DOHH2 (cell line): ENCODE measurements at regions not wholly inside any gene's neighbourhood (a gene's known extent, or its start where the extent isn't known, plus 50 kb on each side); places are given as distances from the start of the nearest gene placed in this dataset.

Source experiments
- H3F3A ChIP-seq: fragments of 200-600 bp; sonication (generic), shearing (Covaris generic); 2 replicates; pipeline ENCODE4 v1.6.0; 2016; ENCODE audit warnings: antibody characterized with exemption, mild to moderate bottlenecking; ENCODE audit not compliant: control insufficient read depth, insufficient read depth
- H3K27ac ChIP-seq: fragments of 200-600 bp; sonication (generic); 2 replicates; pipeline ENCODE4 v1.5.1; 2014; ENCODE audit warnings: low read depth, mild to moderate bottlenecking, low read length, moderate library complexity
- H3K27me3 ChIP-seq: fragments of 200-600 bp; sonication (generic); 2 replicates; pipeline ENCODE4 v1.6.1; 2014; ENCODE audit warnings: mild to moderate bottlenecking, low read length, mixed read lengths; ENCODE audit not compliant: control insufficient read depth
- H3K36me3 ChIP-seq: fragments of 200-600 bp; sonication (generic); 2 replicates; pipeline ENCODE4 v1.6.1; 2014; ENCODE audit warnings: mild to moderate bottlenecking, low read length, moderate library complexity, mixed read lengths; ENCODE audit not compliant: control insufficient read depth
- H3K4me1 ChIP-seq: fragments of 200-600 bp; sonication (generic); 2 replicates; pipeline ENCODE4 v1.6.1; 2014; ENCODE audit warnings: mild to moderate bottlenecking, low read length, mixed read lengths; ENCODE audit not compliant: control insufficient read depth
- H3K4me2 ChIP-seq: fragments of 200-600 bp; sonication (generic); 2 replicates; pipeline ENCODE4 v1.6.0; 2014; ENCODE audit warnings: mild to moderate bottlenecking, low read length, moderate library complexity
- H3K4me3 ChIP-seq: fragments of 200-600 bp; sonication (generic); 2 replicates; pipeline ENCODE4 v1.5.1; 2014; ENCODE audit warnings: mild to moderate bottlenecking, low read length, mixed read lengths
- H3K79me2 ChIP-seq: fragments of 200-600 bp; sonication (generic); 2 replicates; pipeline ENCODE4 v1.6.1; 2014; ENCODE audit warnings: mild to moderate bottlenecking, low read length, mixed read lengths; ENCODE audit not compliant: control insufficient read depth
- H3K9me2 ChIP-seq: fragments of 200-600 bp; sonication (generic); replicated peaks from 2 replicates; pipeline ENCODE4 v1.6.1; 2014; ENCODE audit warnings: mild to moderate bottlenecking, low read length, mixed read lengths; ENCODE audit not compliant: control insufficient read depth
- H3K9me3 ChIP-seq: fragments of 200-600 bp; sonication (generic); 2 replicates; pipeline ENCODE4 v1.6.1; 2014; ENCODE audit warnings: antibody characterized with exemption, low read length, mixed read lengths; ENCODE audit not compliant: control insufficient read depth, insufficient read depth
- H4K20me1 ChIP-seq: fragments of 200-600 bp; sonication (generic); 2 replicates; pipeline ENCODE4 v1.6.0; 2014; ENCODE audit warnings: low read depth, mild to moderate bottlenecking, antibody characterized with exemption, low read length, moderate library complexity; ENCODE audit not compliant: control insufficient read depth, insufficient read depth
- CTCF ChIP-seq: fragments of 200-600 bp; sonication (generic); IDR thresholded peaks from one replicate; pipeline ENCODE4 v1.5.1; 2014; ENCODE audit warnings: antibody characterized with exemption, mild to moderate bottlenecking, low read depth, low read length; ENCODE audit not compliant: poor library complexity, severe bottlenecking
- EZH2phosphoT487 ChIP-seq: fragments of 200-600 bp; sonication (generic); IDR thresholded peaks from 2 replicates; pipeline ENCODE4 v1.6.1; 2017; ENCODE audit warnings: borderline replicate concordance, mild to moderate bottlenecking, antibody characterized with exemption, low read length, moderate library complexity, mixed read lengths

DNA sequence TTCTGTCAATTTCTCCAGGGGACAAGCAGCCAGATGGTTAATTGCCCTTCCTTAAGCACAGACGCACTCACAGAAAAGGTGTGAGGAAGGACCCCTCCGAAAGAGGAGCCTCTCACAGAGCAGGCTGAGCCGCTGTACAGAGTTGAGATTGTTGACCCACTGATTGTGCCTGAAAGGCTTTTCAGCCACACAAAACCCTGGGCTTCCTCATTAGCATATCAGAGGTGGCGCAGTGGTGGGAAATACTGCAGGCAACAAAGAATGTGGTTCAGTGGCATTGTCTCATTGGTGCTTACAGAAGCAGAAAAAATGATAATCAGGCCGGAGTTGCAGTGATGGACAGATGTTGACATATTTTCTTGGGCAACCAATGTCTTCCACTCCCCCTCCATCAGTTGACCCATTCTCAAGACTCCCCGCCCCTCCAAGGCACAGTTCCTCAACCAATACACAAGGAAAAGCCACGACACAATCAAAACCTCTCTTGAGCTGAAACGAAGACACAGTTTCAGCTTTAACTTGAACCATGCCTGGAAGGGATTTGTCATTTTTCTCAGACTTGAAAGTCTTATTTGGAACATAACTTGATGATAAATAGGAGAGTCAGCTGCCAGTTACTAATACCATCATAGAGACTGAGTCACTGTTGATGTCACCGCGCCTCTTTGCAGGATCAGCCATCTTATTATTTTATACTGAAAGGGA lies 53.1 kb downstream of the ATXN3L start:
- no peaks in the 10 kb centered on the region for H4K20me1 ChIP-seq
- no peak overlapping the region for H3K4me3 ChIP-seq
- no peak overlapping the region for H3K4me2 ChIP-seq
- H3K27ac ChIP-seq, result no peak overlapping the region
- H3K36me3 ChIP-seq, result no peaks in the 10 kb centered on the region
- H3K4me1 ChIP-seq, result peaks cover 13% of the 10 kb centered on the region
- no peaks in the 10 kb centered on the region for H3K27me3 ChIP-seq
- no peaks in the 10 kb centered on the region for H3F3A ChIP-seq
- H3K9me2 ChIP-seq, result no peaks in the 10 kb centered on the region
- H3K9me3 ChIP-seq, result no peaks in the 10 kb centered on the region
- TF ChIP-seq EZH2phosphoT487 (no peak), CTCF (no peak)
- no peaks in the 10 kb centered on the region for H3K79me2 ChIP-seq

DNA sequence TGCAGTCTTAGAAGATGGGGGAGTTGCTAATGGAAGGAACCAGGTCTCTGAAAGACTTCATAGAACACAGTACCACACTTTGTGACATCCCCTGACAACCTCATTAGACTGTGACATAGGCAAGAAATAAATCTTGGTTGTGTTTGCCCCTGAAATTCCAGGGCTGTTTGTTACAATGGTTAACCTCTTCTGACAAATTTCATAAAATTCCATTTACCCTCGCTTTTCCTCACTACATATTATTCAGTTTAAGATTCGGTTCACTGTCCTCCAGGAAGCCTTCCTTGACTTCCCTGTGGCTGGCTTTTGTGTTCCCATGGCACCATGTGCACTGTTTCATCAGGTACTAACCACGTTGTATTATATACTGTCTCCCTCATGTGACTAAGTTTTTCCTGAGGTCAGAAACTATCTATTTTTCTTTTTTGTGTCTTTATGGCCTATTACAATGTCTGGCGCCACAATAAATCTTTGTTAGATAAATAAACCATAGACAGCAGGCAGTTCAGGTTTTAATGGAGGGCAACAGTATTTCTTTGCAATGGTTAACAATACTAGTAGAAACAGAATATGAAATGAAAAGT lies 54.2 kb downstream of the ATXN3L start:
- H3K9me2 ChIP-seq, result no peaks in the 10 kb centered on the region
- no peak overlapping the region for H3K4me2 ChIP-seq
- no peaks in the 10 kb centered on the region for H4K20me1 ChIP-seq
- H3K4me1 ChIP-seq, result peaks cover 13% of the 10 kb centered on the region
- no peak overlapping the region for H3K27ac ChIP-seq
- H3K36me3 ChIP-seq, result no peaks in the 10 kb centered on the region
- H3F3A ChIP-seq, result no peaks in the 10 kb centered on the region
- H3K79me2 ChIP-seq, result no peaks in the 10 kb centered on the region
- no peaks in the 10 kb centered on the region for H3K9me3 ChIP-seq
- H3K27me3 ChIP-seq, result no peaks in the 10 kb centered on the region
- no peak for TF ChIP-seq EZH2phosphoT487
- TF ChIP-seq CTCF, result no peak
- no peak overlapping the region for H3K4me3 ChIP-seq

DNA sequence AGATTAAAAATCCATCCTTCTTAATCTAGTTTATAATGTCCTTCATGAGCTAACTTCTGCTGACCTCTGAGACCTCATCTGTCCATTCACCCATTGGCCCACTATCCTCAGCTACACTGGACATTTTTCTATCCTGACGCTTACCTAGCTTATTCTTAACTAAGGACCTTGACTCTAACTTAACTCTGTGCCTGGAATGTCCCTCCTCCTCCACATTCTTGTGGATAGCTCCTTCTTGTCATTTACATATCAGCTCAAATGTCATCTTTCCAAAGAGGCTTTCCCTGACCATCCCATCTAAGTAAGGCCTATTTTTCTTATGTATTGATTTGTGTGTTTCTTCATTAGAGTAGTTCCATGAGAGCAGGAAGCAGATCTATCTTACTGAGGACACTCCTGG lies 54.7 kb downstream of the ATXN3L start:
- Histone ChIP-seq H3K27me3 (no peaks in the 10 kb centered on the region), H3K9me3 (no peaks in the 10 kb centered on the region), H3K79me2 (no peaks in the 10 kb centered on the region), H3K4me1 (peaks cover 13% of the 10 kb centered on the region), H4K20me1 (no peaks in the 10 kb centered on the region), H3K27ac (no peak overlapping the region), H3K4me3 (no peak overlapping the region), H3K4me2 (no peak overlapping the region), H3K9me2 (no peaks in the 10 kb centered on the region), H3K36me3 (no peaks in the 10 kb centered on the region), H3F3A (no peaks in the 10 kb centered on the region)
- TF ChIP-seq EZH2phosphoT487 (no peak), CTCF (no peak)
